ENCODE measurements at regions not wholly inside any gene's neighbourhood (a gene's known extent, or its start where the extent isn't known, plus 50 kb on each side); places are given as distances from the start of the nearest gene placed in this dataset.

- TF ChIP-seq BHLHE40 (IDR thresholded peaks at IDR 0.05; ENCODE audit: borderline replicate concordance) (no peak), FOXK2 (IDR thresholded peaks at IDR 0.05) (no peak), SUZ12 (IDR thresholded peaks at IDR 0.05) (no peak), HDGF (IDR thresholded peaks at IDR 0.05; ENCODE audit: borderline replicate concordance) (no peak), FOXM1 (IDR thresholded peaks at IDR 0.05; ENCODE audit: borderline replicate concordance) (no peak), ELF4 (IDR thresholded peaks at IDR 0.05) (no peak), ARNT (IDR thresholded peaks at IDR 0.05) (no peak), SP1 (IDR thresholded peaks at IDR 0.05) (no peak), FOXA1 (IDR thresholded peaks at IDR 0.05) (no peak)
Observed at GRCh38 chrX:465418-466215, 78.9 kb upstream of the PPP2R3B start.

Measured in HEK293T (cell line).